ENCODE measurements at regions not wholly inside any gene's neighbourhood (a gene's known extent, or its start where the extent isn't known, plus 50 kb on each side); places are given as distances from the start of the nearest gene placed in this dataset.

DNA sequence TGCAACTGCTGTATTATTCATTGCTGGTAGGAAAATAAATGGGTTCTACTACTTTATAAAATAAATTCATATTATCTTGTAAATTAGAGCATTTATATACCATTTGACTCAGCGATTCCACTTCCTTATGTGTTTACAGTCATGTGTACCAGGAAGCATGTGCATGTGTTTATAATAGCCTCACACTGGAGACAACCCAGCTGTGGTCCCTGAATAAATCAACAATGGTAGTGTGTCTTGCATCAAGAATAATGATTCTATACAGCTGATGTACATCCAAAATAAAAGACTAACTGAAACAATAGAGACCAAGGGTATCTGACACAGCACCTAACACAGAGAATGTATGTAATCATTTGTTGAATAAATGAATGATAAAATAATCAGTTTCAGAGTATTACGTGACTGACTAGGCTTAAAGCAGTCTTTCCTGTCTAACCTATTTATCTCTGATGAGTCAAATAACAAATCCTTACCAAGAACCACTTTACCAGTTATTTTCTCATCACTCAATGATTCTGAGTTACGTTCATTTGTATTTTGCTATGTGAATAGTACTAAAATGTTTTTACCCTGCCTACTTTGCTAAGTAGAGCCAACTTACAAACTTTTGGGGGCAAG is 216.8 kb downstream of the UBE2E3 start:
- no peaks in the 10 kb centered on the region for H3K4me1 ChIP-seq
- TF ChIP-seq, protein P1, sequence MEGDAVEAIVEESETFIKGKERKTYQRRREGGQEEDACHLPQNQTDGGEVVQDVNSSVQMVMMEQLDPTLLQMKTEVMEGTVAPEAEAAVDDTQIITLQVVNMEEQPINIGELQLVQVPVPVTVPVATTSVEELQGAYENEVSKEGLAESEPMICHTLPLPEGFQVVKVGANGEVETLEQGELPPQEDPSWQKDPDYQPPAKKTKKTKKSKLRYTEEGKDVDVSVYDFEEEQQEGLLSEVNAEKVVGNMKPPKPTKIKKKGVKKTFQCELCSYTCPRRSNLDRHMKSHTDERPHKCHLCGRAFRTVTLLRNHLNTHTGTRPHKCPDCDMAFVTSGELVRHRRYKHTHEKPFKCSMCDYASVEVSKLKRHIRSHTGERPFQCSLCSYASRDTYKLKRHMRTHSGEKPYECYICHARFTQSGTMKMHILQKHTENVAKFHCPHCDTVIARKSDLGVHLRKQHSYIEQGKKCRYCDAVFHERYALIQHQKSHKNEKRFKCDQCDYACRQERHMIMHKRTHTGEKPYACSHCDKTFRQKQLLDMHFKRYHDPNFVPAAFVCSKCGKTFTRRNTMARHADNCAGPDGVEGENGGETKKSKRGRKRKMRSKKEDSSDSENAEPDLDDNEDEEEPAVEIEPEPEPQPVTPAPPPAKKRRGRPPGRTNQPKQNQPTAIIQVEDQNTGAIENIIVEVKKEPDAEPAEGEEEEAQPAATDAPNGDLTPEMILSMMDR (IDR thresholded peaks at IDR 0.05), result no peak
- no peak for TF ChIP-seq POLR2A (IDR thresholded peaks at IDR 0.05)
- no peak overlapping the region for H3K4me3 ChIP-seq
- no peak overlapping the region for H3K27ac ChIP-seq
- no peaks in the 10 kb centered on the region for H3K9me3 ChIP-seq
- H3K27me3 ChIP-seq, result no peaks in the 10 kb centered on the region
- no peaks in the 10 kb centered on the region for H3K36me3 ChIP-seq (replicated peaks in 1 of 2; ENCODE audit: insufficient read depth in 1 of 2, low read depth in 2 of 2)
- DNase-seq (no peak), ATAC-seq (no peak)
- intact Hi-C loops (cut with DNase I), result no loop called here
- 51% methylated on average over 3 of the region's 3 CpGs for WGBS, 2 donors

DNA sequence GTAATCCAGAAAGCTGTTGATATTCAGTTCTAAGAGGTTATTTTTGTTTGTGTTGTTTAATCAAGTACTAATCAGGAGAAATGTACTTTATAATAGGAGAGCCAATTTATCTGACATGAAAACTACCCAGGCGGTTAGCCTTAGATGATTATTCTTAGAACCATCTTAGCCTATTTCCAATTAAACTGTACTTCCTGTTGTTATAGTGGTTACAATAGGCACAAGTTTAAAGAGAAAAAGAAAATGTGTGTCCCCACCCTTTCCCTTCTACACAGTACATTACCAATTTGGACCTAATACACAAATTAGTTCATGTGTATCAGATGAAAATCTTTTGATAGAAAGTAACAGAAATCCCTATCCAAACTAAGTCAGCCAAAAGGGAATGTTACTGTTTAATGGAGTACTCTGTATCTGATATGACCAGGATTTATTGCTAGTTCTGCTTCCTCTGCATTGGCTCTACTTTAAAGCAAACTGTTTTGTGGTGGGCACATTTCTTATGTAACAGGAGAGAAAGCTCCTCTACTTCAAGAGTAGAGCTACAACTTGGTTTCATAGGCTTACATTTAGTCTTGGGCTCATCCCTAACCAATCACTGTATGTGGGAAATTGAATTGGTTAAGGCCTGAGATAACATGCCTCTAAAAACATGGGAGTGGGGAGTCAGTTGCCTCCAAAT is 217.9 kb downstream of the UBE2E3 start:
- Histone ChIP-seq H3K4me1 (no peaks in the 10 kb centered on the region), H3K27ac (no peak overlapping the region), H3K4me3 (no peak overlapping the region), H3K36me3 (replicated peaks in 1 of 2; ENCODE audit: insufficient read depth in 1 of 2, low read depth in 2 of 2) (no peaks in the 10 kb centered on the region), H3K9me3 (no peaks in the 10 kb centered on the region), H3K27me3 (no peaks in the 10 kb centered on the region)
- WGBS, 2 donors, result 82% methylated on average over 1 of the region's 1 CpG
- TF ChIP-seq, protein P1 (IDR thresholded peaks at IDR 0.05), result no peak
- TF ChIP-seq POLR2A (IDR thresholded peaks at IDR 0.05), result no peak
- no peak for ATAC-seq
- DNase-seq, result no peak
- intact Hi-C loops (cut with DNase I), result no loop called here

DNA sequence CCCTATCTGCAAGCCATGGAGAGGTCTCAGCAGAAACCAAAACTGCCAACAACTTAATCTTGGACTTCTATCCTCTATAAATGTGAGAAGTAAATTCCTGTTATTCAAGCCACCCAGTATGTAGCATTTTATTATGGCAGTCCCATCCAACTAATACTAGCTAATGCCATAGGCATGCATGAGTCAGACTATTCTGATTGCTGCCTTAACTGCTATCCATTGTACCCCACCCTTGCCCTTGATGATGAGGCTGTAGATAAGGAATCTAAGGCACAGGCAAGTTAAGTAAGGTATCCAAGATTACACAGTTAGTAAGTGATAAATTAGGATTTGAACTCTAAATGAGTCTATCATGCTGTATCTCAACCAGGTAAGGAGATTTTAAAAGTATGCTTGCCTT is 223.0 kb downstream of the UBE2E3 start:
- ATAC-seq (no peak), DNase-seq (no peak)
- H3K4me1 ChIP-seq, result no peaks in the 10 kb centered on the region
- no peak overlapping the region for H3K4me3 ChIP-seq
- no peak overlapping the region for H3K27ac ChIP-seq
- no peaks in the 10 kb centered on the region for H3K27me3 ChIP-seq
- intact Hi-C loops (cut with DNase I), result no loop called here
- H3K9me3 ChIP-seq, result no peaks in the 10 kb centered on the region
- TF ChIP-seq POLR2A (IDR thresholded peaks at IDR 0.05), result no peak
- TF ChIP-seq, protein P1 (IDR thresholded peaks at IDR 0.05), result no peak
- H3K36me3 ChIP-seq (replicated peaks in 1 of 2; ENCODE audit: insufficient read depth in 1 of 2, low read depth in 2 of 2), result no peaks in the 10 kb centered on the region

DNA sequence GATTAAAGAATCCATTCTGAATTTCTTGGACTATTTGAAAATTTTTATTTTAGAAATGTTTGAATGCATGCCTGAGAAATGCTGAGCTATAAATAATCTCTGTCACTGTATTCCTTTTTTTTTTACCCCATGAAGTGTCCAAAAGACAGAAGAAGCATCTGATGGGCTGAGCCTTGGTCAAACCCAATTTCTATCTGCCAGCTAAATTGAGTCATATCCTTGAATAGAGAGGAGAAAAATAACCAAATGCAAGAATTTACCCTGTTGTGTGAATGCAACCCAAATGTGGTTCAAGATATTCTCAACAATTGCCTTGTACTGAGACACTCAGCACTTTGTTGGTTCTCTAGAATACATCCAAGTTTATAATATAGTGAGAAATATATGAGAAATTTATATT is 223.5 kb downstream of the UBE2E3 start:
- Histone ChIP-seq H3K4me1 (no peaks in the 10 kb centered on the region), H3K4me3 (no peak overlapping the region), H3K36me3 (replicated peaks in 1 of 2; ENCODE audit: insufficient read depth in 1 of 2, low read depth in 2 of 2) (no peaks in the 10 kb centered on the region), H3K9me3 (no peaks in the 10 kb centered on the region), H3K27me3 (no peaks in the 10 kb centered on the region), H3K27ac (no peak overlapping the region)
- TF ChIP-seq, protein P1 (IDR thresholded peaks at IDR 0.05), result no peak
- no peak for TF ChIP-seq POLR2A (IDR thresholded peaks at IDR 0.05)
- DNase-seq (no peak), ATAC-seq (no peak)
- intact Hi-C loops (cut with DNase I), result no loop called here

DNA sequence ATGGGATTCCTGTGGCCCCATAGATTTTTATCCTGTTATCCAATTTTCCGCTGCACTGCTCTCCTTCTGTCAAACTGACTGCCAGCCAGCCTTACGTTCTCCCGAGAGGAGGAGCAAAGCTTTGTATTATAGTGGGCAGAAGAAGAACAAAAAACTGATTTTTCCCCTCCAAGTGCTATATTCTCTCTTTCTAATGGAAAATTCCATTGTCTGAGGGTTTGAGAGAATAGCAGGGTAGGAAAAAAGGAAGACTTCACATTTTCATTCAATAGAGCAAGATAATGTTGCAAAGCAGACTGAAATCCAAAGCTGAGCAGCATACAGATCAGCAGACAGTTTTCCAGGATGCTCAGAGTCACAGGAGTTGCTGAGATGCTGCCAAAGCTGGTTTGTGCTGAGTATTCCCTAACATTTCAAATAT is 238.0 kb downstream of the UBE2E3 start:
- WGBS, 2 donors, result 76 to 87% methylated on average over 3 of the region's 3 CpGs
- Histone ChIP-seq H3K27ac (no peak overlapping the region), H3K4me3 (no peak overlapping the region), H3K27me3 (no peaks in the 10 kb centered on the region), H3K4me1 (no peaks in the 10 kb centered on the region), H3K36me3 (replicated peaks in 1 of 2; ENCODE audit: insufficient read depth in 1 of 2, low read depth in 2 of 2) (no peaks in the 10 kb centered on the region), H3K9me3 (no peaks in the 10 kb centered on the region)
- intact Hi-C loops (cut with DNase I), result no loop called here
- no peak for DNase-seq
- ATAC-seq, result no peak
- no peak for TF ChIP-seq POLR2A (IDR thresholded peaks at IDR 0.05)
- TF ChIP-seq, protein P1 (IDR thresholded peaks at IDR 0.05), result no peak
